SHP77 treated with DMSO at 0.1 percent for 48 hours (cell line): ENCODE measurements at regions not wholly inside any gene's neighbourhood (a gene's known extent, or its start where the extent isn't known, plus 50 kb on each side); places are given as distances from the start of the nearest gene placed in this dataset.

Experiments used
- DNase-seq: peaks from one replicate; lab custom pipeline; 2025; lab: John Stamatoyannopoulos, UW

DNA sequence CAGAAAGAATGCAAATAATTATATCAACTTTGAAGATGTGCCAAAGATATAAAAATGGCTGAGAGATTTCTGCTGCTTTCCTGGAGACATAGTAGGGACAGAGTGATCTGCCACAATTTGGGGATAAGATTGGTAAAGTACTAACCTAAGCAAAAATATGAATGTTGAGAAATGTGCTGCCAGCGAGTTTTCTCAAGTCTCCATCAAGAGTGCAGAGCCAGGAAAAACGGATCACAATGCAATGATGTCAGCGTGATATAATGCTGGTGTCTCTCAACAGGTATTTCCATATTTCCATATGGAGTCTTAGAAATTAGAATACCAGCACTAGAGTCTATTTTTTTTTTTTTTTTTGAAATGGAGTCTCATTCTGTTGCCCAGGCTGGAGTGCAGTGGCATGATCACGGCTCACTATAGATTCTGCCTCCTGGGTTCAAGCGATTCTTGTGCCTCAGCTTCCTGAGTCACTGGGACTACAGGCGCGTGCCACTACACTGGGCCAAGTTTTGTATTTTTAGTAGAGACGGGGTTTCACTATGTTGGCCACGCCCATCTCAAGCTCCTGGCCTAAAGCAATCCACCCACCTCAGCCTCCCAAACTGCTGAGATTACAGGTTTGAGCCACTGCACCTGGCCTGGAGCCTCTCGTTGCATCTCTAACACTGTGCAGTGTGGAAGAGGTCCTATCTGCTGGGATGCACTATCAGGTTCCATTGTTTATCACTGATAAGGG, 893.5 kb downstream of the TRIML1 start:
- no peak for DNase-seq

DNA sequence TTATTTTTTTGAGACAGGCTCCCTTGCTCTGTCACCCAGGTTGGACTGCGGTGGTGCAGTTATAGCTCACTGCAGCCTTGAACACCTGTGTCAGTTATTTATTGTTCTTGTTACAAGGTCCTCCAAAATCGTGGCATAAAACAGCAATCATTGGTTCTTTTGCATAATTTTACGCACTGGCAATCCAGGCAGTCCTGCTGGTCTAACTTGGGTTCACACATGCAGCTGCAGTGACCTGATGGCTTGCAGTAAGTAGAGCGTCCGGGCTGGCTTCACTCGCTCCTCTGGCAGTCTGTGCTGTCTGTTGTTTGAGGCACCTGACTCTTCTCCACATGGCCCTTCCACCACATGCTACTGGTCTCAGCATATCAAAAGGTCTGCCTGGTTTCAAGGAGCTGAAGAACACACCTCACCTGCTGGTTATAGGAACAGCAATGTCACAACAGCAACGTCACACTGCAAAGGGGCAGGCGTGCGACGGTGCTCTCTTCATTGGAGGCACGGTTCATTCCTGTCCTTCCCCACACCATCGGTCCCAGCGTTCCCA, 894.6 kb downstream of the TRIML1 start:
- DNase-seq, result no peak

DNA sequence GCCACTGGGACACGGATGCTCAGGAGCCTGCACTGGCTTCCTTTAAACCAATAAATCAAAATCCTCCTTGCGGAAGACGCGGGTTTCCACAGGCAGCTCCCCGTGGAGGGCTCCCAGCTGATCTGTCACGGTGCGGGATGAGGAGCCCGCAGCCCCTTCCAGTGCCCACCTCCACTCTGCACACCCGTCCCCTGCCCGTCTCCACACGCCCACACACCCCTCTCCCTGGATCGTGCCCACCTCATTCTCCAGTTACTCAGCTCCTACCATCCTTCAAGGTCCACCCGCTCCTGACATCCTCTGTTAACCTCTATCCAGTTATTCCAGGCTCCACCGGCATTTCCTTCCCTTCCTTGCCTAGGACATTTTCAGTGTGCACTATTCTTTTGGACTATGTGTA, 895.9 kb downstream of the TRIML1 start:
- no peak for DNase-seq

DNA sequence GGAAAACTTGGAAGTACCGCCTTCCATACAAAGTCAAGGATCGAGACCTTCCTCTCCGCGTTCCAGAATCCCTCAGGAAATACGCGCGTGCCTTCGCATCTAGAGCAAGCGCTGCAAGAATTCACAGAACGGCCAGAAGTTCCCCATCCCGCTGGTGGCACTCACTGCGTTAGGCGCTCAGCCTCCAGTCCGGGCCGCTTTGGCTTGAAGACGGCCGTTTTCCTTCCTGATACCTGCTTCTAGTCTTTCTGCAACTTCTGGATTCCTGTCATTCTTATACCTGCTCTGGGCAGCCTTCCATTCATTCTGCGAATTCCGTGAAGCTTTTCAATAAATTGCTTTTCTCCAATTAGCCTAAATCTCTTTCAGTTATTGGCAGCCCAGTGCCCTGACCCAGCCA, 896.4 kb downstream of the TRIML1 start:
- no peak for DNase-seq

DNA sequence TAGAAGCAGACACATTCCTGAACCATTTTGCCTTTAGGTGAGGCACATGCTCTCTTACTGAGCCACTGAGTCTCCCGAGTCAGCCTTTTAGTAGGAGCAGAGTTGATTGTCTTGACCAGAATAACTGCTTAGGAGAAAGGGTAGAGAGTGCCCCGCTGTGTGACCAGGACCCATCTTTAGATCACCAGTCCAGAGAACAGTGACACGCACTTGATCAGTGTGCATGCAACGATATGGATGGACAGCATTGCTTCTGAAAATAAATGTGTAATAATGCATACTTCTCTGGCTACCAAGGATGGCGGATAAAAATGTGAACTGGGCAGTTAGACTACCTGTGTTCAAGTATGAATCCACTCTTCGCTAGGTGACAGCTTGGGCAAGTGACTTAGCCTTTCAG, 897.7 kb downstream of the TRIML1 start:
- DNase-seq, result no peak

DNA sequence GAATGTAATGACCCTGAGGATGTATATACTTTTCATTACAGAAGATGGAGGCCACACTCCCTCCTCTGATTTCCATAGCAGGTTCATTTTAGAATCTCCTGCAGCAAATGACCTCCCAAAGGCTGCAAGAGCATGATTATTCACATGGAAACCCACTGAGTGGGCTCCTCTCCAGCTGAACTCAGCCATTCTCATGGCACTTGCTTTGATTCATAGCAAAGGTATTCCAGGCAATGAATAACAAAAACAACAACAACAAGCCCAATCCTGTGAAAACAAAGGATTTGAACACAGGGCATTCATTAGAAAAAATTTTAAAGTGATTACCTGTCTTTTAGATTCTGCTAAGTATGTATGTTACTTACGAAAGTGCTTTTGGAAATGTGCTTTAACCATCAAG, 894.0 kb upstream of the FRG1 start:
- DNase-seq, result no peak

DNA sequence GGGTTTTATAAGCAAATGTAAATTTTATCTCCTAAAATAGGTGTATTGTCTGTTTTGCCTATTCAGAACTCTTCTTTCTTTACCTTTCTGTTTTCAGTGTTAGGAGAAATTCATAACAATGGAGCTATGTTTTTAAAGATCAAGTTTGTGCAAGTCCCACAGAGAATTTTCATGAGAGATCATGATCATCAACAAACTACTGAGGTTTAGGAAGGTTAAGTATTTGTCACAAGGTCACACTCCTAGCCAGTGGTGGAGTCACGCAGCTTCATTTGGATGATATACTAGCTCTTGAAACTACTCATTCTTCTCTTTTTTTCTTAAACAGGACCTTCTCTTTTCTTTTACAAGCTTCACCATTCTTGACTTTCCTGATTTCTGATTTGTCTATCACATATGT, 892.6 kb upstream of the FRG1 start:
- no peak for DNase-seq

DNA sequence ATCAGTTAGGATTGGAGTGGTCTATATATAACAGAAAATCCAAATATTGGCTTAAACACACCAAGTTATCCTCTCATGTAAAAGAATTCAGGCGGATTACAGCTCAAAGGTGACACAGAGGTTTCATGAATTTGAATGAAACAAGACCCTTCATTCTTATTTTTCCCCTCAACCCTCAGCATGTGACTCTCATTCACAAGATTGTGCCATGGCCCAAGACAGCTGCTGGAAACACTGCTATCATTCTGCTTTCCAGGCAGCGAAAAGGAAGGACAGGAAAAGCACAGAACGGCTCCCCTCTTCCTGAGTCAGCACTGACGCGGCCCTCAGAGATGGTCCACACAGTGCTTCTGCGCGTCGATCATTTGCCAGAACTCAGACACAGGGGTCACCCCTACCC, 891.0 kb upstream of the FRG1 start:
- DNase-seq, result no peak

DNA sequence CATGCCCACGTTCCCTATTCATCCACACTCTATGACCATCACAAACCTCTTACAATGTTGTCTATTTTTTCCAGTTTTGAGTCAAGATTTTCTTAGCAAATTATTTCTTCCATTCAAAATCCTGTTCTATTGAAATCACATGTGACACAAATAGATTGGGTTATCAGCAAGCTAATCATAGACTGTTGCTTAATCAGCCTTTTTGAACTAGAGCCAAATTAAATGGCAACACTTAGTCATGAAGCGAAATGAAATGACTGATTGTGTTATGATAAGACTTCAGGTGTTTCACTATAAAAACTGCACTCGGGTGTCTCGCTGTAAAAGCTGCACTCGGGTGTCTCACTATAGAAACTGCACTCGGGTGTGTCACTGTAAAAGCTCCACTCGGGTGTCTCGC, 890.0 kb upstream of the FRG1 start:
- no peak for DNase-seq

DNA sequence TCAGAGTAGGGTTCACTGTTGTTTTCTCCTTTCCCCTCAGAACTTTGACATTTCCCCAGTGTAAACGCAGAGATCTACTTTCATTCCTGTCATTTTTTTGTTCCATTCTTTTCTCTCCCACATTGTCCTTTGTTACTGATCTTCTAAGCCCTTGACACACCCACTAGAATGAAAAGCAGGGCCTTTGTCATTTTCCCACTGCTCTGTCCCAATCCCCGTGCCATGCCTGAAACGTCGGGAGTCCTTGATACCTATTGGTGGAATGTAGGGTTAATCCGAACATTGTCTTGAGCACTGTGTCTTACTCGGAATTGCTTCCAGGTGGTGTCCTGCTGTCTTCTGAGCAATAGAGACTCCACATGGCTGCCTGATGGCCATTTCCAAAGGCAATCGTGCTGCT, 887.1 kb upstream of the FRG1 start:
- DNase-seq, result no peak

DNA sequence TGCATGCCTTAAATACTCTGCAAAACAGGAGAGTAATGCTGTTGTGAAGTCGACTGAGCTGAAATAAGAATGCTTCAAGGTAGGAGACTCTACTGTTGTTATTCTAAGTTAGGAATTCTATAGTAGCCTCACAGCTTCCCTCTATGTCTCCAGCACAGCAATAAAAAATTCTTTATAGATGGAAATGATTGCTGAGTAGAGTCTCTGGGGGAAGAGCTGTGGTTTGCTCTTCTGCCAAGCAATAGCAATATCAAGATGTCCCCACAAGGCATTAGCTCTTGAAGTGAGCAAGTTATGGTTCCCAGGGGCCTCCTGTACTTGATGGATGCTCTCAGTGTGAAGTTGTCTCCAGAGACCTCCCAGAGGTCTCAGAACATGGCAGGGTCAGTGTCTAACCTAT, 880.6 kb upstream of the FRG1 start:
- DNase-seq, result no peak

DNA sequence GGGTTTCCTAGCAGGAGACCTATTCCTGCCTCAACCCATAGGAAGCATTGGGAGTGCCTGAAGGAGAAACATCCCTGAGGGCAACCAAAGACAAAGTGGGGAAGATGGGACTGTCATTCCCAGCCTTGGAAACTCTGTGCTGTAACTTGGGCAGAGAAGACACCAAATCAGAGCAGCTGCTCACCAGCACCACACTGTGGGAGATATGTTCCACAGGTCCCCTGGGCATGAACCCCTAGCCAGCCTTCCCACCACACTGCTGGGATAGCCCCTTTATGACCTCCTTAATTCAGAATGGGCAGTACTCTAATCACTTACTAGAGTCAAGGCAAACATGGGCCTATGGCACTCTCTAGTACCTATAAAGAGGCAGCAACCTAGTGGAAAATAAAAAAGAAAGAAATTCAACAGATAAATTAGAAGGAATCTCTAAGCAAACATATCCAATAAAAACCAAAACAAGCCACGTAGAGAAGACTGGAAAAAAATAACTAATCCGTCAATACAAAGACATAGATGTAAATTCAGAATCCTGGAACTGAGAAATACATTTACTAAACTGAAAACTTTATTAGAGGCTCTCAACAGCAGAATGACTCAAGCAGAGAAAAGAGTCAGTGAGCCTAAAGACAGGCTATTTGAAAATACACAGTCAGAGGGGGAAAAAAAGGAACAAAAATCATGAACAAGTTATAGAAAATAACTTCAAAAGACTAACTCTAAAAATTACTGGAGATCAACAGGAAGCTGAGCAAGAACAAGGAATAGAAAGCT, 878.4 kb upstream of the FRG1 start:
- DNase-seq, result no peak

DNA sequence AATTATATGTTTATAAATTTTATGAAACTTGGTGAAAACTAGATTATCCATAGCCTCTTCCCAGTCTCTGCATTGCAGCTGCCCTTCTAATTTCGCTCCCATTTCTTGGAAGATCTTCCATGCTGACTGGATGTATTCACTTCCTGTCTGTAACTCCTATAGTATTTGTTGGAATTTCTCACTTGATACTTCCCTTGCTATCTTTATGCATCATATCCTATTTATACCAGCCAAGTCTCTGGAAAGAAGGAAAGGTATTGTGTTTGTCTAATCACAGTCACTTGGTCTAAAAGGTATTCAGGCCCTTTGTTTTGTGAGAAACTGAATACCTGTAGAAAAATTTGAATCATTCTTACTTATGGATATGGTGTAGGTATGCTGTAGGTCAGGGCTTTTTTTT, 870.9 kb upstream of the FRG1 start:
- DNase-seq, result no peak

DNA sequence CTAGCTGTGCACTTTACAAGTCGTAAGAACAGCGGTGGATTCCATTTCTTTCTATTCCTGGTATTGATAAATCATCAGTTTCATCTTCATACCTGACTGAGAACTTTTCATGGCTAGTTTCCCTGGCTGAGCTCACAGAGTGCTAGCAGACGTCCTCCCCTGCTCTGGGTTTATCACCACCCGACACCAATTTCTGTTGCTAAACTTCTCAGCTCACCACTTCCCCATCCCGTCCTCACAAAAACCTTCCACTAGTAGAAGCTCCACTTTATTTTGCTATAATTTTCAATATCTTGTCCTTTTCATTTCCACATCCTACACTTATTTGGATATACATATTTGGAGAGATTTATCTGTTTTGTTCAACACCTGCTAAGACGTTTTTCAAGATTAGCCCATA, 869.4 kb upstream of the FRG1 start:
- no peak for DNase-seq

DNA sequence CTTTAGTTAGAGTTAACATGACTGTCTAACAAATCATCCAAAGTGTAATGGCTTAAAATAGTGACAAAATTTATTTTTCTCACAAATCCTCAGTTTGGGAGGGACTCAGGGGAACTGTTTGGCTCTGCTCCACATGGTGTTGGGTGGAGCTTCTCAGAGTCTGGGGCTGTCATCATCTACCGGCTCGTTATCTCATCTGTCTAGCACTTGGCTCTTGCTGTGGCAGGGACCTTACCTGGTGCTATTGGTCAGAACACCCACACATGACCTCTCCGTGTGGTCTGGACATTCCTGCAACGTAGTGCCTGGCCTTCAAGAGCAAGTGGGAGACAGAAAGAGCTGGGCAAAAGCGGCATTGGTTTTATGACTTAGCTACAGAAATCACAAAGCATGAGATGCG, 866.9 kb upstream of the FRG1 start:
- DNase-seq, result no peak

DNA sequence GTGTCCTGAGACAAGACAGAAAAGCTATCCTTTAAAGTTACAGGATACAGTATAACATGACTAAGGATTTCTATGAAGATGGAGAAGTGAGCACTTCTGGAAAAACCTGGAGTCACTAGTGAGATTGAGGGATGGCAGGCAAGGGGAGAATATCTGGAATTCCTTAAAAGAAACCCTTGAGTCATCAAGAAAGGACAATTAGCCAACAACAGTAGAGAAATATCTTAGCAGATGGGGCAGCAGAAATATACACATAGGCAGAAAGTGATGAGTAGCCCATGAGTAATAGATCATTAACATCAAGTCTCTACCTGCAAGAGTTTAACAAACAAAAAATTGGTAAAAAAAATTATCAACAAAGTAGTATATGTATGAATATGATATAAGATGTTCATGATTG, 858.8 kb upstream of the FRG1 start:
- no peak for DNase-seq

DNA sequence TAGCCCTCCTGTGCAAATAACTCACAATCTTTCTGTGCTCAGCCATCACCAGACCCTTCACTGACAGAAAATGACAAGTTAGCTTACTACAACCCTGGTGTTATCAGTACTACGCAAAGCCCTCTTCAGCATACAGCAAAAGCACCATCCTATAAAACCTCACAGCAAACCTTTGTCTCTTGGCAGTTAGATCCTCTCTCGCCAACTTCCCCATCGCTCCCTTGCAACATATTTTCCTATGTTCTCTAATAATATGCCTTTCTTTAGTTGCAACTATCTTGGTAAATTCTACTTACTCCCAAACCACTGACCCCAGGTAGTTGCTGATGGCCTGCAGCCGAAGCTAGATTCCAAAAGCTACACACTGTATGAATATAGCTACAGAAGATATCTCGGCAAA, 856.9 kb upstream of the FRG1 start:
- DNase-seq, result no peak

DNA sequence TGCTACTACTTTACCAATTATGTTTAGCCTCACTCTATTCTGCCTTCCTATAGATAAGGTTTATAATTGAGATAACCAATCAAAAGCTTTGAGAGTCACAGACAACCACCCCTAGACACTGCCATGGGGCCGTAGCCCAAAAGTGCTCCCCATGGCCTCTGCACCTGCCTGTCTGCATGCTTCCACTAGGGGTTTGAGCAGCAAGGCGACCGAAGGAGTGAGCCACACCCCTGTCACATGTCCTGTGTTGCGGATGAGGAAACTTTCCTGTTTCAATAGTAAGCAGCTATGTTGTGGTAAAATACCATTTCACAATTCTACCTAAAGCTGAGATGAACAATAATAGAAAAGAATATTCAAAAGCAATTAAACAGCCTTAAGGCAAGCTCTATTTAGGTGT, 856.0 kb upstream of the FRG1 start:
- no peak for DNase-seq

DNA sequence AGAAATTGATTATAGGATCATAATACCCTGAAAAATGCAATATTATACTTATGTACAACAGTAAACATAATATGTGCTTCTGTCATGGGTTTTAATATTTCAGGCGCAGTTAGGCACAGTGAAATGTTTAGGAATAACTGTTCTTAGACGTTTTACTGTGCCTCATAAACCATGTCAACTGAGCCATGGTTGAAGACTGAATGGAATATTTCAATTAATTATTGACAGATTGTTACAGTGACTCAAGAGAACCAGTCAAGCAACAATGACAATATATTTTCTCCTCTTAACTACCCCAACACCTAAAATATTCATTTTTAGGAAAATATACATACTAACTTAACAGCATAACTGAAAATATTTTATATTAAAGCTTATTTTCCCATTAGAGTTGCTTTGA, 852.7 kb upstream of the FRG1 start:
- DNase-seq, result no peak

DNA sequence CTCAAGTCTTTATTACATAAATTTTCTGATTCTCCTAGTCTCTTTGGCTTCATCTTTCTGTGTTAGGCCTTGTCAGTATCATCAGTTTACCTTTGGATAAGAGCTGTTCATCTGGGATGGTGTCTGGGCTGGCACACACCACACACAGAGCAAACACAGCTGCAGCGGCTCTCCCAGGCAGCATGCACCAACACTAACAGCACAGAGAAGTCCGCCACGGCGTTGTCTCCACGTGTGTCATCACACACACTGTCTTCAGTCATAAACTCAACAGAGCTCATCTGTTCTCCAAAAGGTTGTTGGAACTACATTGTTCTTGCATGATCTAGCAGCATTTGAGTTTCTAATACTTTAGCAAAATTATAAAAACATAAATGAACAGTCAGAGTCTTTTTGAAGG, 851.9 kb upstream of the FRG1 start:
- DNase-seq, result peak; percentile 63

DNA sequence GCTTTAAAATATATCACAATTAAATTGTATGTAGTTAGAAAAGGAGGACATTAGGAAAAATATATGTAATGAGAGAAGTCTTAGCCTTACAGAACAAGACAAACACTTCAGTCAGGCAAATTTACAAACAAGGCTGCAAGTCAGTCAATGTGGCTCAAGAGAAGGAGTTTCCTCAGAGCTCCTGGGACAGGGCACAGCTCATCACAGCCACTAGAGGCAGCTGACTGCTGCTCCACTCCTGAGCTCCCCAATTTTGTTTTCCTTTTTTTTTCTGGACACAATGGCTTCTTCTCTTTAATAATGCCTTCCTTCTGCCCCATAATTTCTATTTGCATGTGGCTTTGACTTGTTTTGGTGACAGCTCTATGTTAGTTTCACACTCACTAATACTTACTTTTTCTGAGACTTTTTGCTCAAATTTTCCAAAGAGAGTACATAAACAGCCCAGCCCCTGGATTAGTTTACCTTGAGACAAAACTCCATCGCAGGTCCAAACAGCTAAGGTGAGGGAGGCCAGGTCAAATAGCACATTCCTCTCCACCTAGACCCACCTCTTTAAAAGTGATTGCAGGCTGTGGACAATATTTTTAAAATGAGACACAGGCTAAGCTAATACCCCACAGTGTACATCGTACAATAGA, 850.4 kb upstream of the FRG1 start:
- peak; percentile 28 for DNase-seq

DNA sequence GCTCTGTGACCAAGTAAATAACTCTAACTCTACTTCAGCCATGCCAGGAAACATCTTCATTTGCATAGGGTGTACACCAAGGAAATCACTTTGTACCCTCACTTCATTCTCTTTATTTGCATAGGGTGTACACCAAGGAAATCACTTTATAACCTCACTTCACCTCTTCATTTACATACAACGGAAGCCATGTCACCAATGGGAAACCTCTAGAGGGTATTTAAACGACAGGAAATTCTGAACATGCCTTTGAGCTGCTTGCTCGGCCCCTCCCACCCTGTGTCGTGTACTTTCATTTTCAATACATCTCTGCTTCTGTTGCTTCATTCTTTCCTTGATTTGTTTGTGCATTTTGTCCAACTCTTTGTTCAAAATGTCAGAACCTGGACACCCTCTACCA, 848.1 kb upstream of the FRG1 start:
- DNase-seq, result no peak

DNA sequence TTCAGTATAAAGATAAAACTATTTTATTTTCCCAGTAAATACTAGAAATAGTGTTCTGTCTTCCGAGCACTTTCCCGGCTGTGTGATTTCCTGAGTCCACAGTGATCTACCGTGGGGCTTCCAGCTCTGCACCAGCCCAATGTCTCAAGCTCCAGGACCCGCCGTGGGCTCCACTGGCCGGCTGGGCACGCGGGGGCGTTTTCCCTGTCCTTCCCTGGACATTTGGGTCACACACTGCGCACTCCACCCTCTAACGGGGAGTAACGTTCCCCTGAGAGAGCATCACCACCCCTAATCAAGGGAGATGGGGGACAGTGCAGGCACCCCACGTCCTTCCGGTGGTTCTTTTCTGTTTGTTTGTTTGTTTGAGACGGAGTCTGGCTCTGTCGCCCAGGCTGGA, 844.6 kb upstream of the FRG1 start:
- no peak for DNase-seq
